GM12864 (cell line): ENCODE measurements at regions not wholly inside any gene's neighbourhood (a gene's known extent, or its start where the extent isn't known, plus 50 kb on each side); places are given as distances from the start of the nearest gene placed in this dataset.

Experiments used
- DNase-seq: peaks from one replicate; pipeline ENCODE4 v3.0.0-alpha.2; 2011; ENCODE audit warnings: low read depth
- H3K4me3 ChIP-seq: 2 replicates; pipeline ENCODE4 v1.5.1; 2011; ENCODE audit warnings: mild to moderate bottlenecking, low read depth, low read length, control low read depth
- TF ChIP-seq, protein P1 (sequence below): IDR thresholded peaks from 2 replicates; pipeline ENCODE4 v1.5.1; 2011; ENCODE audit warnings: low read depth, mild to moderate bottlenecking, moderate library complexity, low read length, control low read depth, inconsistent platforms; ENCODE audit errors: missing control alignments

DNA sequence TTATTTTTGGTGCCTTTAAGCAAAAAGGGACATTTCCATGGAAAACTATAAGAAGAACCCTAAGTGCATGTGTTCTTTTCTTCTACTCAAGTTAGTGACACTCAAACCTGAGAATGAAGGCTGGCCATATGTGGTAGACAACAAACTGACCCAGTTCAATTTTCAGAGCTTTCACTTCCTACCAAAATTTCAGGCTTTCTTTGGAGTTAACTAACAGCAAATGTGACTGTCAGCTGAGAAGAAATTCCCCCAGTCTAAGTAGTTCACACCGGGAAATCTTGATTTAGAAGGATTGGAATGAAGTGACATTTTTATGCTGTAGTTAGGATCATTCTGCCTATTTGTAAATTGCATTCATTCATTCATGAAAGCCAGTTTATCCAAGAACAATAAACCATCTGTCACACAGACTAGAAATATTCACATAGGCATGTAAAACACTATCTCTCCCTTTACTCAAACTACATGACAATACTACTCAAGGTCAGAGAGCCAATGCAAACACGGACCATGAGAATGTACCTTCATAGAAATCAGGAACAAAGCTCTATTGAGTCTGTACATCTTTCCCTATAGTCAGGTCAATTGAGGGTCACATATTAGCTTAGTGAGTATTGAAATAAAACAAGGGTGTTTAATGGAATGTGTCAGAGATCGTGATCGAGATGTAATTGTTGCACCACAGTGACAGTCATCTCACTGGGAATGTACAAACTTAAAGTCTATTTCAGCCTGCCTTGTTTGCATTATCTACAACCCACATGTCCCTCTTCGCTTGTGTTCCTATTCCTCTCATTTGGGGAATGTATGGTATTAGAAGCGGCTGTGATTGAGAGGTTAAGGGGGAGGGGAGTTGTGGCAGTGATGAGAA is 113.8 kb upstream of the TGFBR2 start:
- TF ChIP-seq, protein P1, sequence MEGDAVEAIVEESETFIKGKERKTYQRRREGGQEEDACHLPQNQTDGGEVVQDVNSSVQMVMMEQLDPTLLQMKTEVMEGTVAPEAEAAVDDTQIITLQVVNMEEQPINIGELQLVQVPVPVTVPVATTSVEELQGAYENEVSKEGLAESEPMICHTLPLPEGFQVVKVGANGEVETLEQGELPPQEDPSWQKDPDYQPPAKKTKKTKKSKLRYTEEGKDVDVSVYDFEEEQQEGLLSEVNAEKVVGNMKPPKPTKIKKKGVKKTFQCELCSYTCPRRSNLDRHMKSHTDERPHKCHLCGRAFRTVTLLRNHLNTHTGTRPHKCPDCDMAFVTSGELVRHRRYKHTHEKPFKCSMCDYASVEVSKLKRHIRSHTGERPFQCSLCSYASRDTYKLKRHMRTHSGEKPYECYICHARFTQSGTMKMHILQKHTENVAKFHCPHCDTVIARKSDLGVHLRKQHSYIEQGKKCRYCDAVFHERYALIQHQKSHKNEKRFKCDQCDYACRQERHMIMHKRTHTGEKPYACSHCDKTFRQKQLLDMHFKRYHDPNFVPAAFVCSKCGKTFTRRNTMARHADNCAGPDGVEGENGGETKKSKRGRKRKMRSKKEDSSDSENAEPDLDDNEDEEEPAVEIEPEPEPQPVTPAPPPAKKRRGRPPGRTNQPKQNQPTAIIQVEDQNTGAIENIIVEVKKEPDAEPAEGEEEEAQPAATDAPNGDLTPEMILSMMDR, result no peak
- no peak for DNase-seq
- H3K4me3 ChIP-seq, result no peak overlapping the region

GRCh38 chr3:30493911-30494311 is 112.5 kb upstream of the TGFBR2 start:
- TF ChIP-seq, protein P1, result no peak
- DNase-seq, result no peak
- no peak overlapping the region for H3K4me3 ChIP-seq

GRCh38 chr3:30495172-30496065 is 111.0 kb upstream of the TGFBR2 start:
- TF ChIP-seq, protein P1, result no peak
- no peak overlapping the region for H3K4me3 ChIP-seq
- no peak for DNase-seq

- no peak for DNase-seq
- H3K4me3 ChIP-seq, result no peak overlapping the region
- TF ChIP-seq, protein P1, result no peak
Measured at GRCh38 chr3:30496066-30496966, 110.1 kb upstream of the TGFBR2 start.

DNA sequence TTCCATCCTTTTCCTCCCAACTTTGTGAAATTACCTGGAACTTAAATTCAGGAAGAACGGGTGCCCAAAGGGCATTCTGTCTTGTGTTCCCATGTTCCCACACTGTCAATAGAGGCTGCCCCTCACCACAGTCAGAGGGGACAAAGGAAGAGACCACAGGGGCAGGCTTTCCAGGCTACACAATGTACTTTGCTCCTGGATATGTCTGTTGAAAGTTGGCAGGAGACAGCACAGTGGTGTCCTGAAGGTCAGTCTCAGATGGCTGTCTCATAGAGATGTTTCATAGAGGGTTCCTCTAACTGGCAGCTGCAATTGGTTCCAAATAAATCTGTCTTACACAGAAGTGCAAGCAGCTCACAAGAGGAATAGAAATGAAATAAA is 107.8 kb upstream of the TGFBR2 start:
- TF ChIP-seq, protein P1, result no peak
- H3K4me3 ChIP-seq, result no peak overlapping the region
- no peak for DNase-seq

GRCh38 chr3:30500666-30501399 is 105.6 kb upstream of the TGFBR2 start:
- no peak overlapping the region for H3K4me3 ChIP-seq
- peak; percentile 57 for DNase-seq
- TF ChIP-seq, protein P1, result no peak
